ENCODE measurements at regions not wholly inside any gene's neighbourhood (a gene's known extent, or its start where the extent isn't known, plus 50 kb on each side); places are given as distances from the start of the nearest gene placed in this dataset.

DNA sequence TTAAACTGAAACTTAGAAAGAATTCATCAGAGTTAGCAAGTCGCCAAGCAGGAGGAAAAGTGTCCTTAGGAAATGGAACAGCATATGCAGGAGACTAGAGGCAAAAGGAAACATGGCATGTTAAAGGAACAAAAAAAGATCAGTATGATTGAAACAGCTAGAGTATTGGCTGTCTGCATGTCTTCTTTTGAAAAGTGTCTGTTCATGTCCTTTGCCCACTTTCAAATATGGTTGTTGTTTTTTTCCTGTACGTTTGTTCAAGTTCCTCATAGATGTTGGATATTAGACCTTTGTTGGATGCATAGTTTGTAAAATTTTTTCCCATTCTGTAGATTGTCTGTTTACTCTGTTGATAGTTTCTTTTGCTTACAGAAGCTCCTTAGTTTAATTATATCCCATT is 161.6 kb downstream of the NR4A2 start:
- TF ChIP-seq MYNN (tag by site-specific recombination; IDR thresholded peaks at IDR 0.05; ENCODE audit: borderline replicate concordance) (no peak), HOXD13 (CRISPR knock-in tag; IDR thresholded peaks at IDR 0.05; ENCODE audit: borderline replicate concordance) (no peak)
